ENCODE measurements at regions not wholly inside any gene's neighbourhood (a gene's known extent, or its start where the extent isn't known, plus 50 kb on each side); places are given as distances from the start of the nearest gene placed in this dataset.

- TF ChIP-seq CTCF (IDR thresholded peaks at IDR 0.05; ENCODE audit: insufficient read depth, low read length, poor library complexity, severe bottlenecking): no peak
- TF ChIP-seq EZH2phosphoT487 (conservative IDR thresholded peaks at IDR 0.05; ENCODE audit: low read length): no peak
These were observed 307.5 kb upstream of the DACH1 start for GRCh38 chr13:72174549-72174948.

Measured in SU-DHL-6 (cell line).